Liver (tissue), 7 donors: ENCODE measurements at regions not wholly inside any gene's neighbourhood (a gene's known extent, or its start where the extent isn't known, plus 50 kb on each side); places are given as distances from the start of the nearest gene placed in this dataset.

ENCODE experiments used
- DNase-seq: peaks from one replicate; pipeline ENCODE4 v3.0.0-alpha.2; 2017; ENCODE audit warnings: low spot score
- H3K27ac ChIP-seq, 2 donors: one replicate each; pipeline ENCODE4 v1.7.0; 2013; ENCODE audit warnings: inconsistent platforms in 2 of 2, low read length in 2 of 2, control low read depth in 1 of 2, low read depth in 1 of 2, mild to moderate bottlenecking in 1 of 2
- H3K27me3 ChIP-seq, 4 donors: one replicate each; pipeline versions ENCODE4 v1.6.1 to v1.7.0; 2013; ENCODE audit warnings: low read length in 3 of 4, inconsistent platforms in 1 of 4, mild to moderate bottlenecking in 1 of 4, moderate library complexity in 1 of 4; ENCODE audit not compliant: control insufficient read depth in 4 of 4, insufficient read depth in 4 of 4
- H3K36me3 ChIP-seq, 4 donors: one replicate each; pipeline versions ENCODE4 v1.6.1 to v1.7.0; 2013; ENCODE audit warnings: low read length in 3 of 4, mild to moderate bottlenecking in 3 of 4, low read depth in 1 of 4, moderate library complexity in 1 of 4; ENCODE audit not compliant: control insufficient read depth in 4 of 4, insufficient read depth in 3 of 4
- H3K4me1 ChIP-seq, 4 donors: one replicate each; pipeline versions ENCODE4 v1.6.1 to v1.7.0; 2013; ENCODE audit warnings: low read length in 3 of 4, mild to moderate bottlenecking in 3 of 4, moderate library complexity in 1 of 4; ENCODE audit not compliant: control insufficient read depth in 4 of 4, insufficient read depth in 4 of 4
- H3K4me3 ChIP-seq, 3 donors: one replicate each; pipeline versions ENCODE4 v1.6.1 to v1.7.0; 2013; ENCODE audit warnings: low read length in 3 of 3, control low read depth in 1 of 3, low read depth in 1 of 3, mild to moderate bottlenecking in 1 of 3
- H3K9ac ChIP-seq, 2 donors: one replicate each; pipeline ENCODE4 v1.7.0; 2013; ENCODE audit warnings: low read length in 2 of 2, mild to moderate bottlenecking in 2 of 2, moderate library complexity in 2 of 2, control low read depth in 1 of 2, low read depth in 1 of 2
- H3K9me3 ChIP-seq, 4 donors: one replicate each; pipeline versions ENCODE4 v1.6.1 to v1.7.0; 2013; ENCODE audit warnings: low read length in 3 of 4; ENCODE audit not compliant: control insufficient read depth in 4 of 4
- EGR1 ChIP-seq, 2 donors: IDR thresholded peaks; 2 replicates each; pipeline ENCODE4 v1.6.1; 2016 to 2018; ENCODE audit warnings: antibody characterized with exemption in 2 of 2, low read depth in 2 of 2
- FOXA1 ChIP-seq: IDR thresholded peaks from 2 replicates; pipeline ENCODE4 v1.6.1; 2016; ENCODE audit warnings: antibody characterized with exemption
- FOXA2 ChIP-seq: IDR thresholded peaks from 2 replicates; pipeline ENCODE4 v1.6.1; 2016; ENCODE audit warnings: antibody characterized with exemption
- GABPA ChIP-seq, 2 donors: IDR thresholded peaks in 1 of 2; conservative IDR thresholded peaks in 1 of 2; 2 replicates each; pipeline ENCODE4 v1.6.1; 2016; ENCODE audit warnings: antibody characterized with exemption in 2 of 2, mild to moderate bottlenecking in 1 of 2, moderate library complexity in 1 of 2
- HNF4A ChIP-seq, 2 donors: conservative IDR thresholded peaks; 2 replicates each; pipeline ENCODE4 v1.6.1; 2016; ENCODE audit warnings: antibody characterized with exemption in 2 of 2, mild to moderate bottlenecking in 2 of 2
- JUND ChIP-seq, 2 donors: IDR thresholded peaks; 2 replicates each; pipeline ENCODE4 v1.6.1; 2016; ENCODE audit warnings: antibody characterized with exemption in 2 of 2
- MAX ChIP-seq: IDR thresholded peaks from 2 replicates; pipeline ENCODE4 v1.6.1; 2016; ENCODE audit warnings: antibody characterized with exemption
- RAD21 ChIP-seq, 2 donors: IDR thresholded peaks; 2 replicates each; pipeline ENCODE4 v1.6.1; 2016; ENCODE audit warnings: antibody characterized with exemption in 2 of 2, mild to moderate bottlenecking in 2 of 2
- REST ChIP-seq: IDR thresholded peaks from 2 replicates; pipeline ENCODE4 v1.6.1; 2016; ENCODE audit warnings: antibody characterized with exemption, mild to moderate bottlenecking
- RXRA ChIP-seq, 2 donors: IDR thresholded peaks; 2 replicates each; pipeline ENCODE4 v1.6.1; 2017 to 2018; ENCODE audit warnings: antibody characterized with exemption in 2 of 2, mild to moderate bottlenecking in 1 of 2
- SP1 ChIP-seq: IDR thresholded peaks from 2 replicates; pipeline ENCODE4 v1.6.1; 2018; ENCODE audit warnings: antibody characterized with exemption, mild to moderate bottlenecking
- TAF1 ChIP-seq: conservative IDR thresholded peaks from 2 replicates; pipeline ENCODE4 v1.6.1; 2016; ENCODE audit warnings: antibody characterized with exemption, mild to moderate bottlenecking
- ZBTB33 ChIP-seq: IDR thresholded peaks from 2 replicates; pipeline ENCODE4 v1.6.1; 2016; ENCODE audit warnings: antibody characterized with exemption
- WGBS: extraction: QIAGEN DNeasy Blood & Tissue Kit; methylation state at CpG from one replicate; pipeline ENCODE4 v1.1.7; 2013; 5-methylcytosine and 5-hydroxymethylcytosine counted together
- donor health status: healthy.
- donor health status: healthy.
- donor health status: healthy.
- donor health status: healthy.

DNA sequence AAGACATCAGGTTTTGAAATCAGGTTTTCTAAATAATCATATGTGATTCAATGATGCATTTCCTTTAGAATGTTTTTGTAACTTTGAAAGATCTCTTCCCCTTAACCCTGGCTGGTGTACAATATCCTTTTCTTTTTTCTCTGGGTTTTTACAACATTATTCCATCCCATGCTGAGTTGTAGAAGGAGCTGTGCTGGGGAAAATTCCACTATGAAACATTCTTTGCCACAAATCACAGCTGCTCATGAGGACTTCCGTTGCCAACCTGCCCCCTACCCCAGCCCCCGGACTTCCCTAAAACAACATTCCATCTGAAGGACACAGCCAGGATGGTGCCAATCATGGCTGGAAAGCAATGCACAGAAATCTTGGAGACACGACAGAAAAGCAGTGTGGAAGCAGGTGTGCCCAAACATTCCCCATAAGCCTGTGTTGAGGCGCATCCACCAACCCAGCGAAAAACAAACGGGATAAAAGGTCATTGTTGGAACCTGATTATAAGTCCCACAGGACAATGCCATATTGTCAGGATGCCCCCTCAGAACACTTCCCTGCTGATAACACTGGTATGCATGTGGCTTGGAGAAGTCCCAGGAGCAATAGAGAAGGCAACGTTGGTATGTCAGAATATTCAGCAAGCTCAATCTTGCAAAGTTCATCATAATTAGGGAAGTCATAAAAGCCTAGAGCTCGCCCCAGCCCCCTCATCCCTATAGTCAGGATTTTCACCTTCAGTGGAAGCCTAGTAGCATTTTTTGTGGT lies 475.0 kb downstream of the HS3ST3B1 start:
- WGBS = 63% methylated on average over 8 of the region's 8 CpGs
- H3K9me3 ChIP-seq = no peaks in the 10 kb centered on the region
- H3K36me3 ChIP-seq = no peaks in the 10 kb centered on the region
- H3K27ac ChIP-seq = no peak overlapping the region
- TF ChIP-seq REST (no peak), TAF1 (no peak), FOXA2 (no peak), HNF4A (conservative IDR thresholded peaks at IDR 0.05) (no peak), RXRA (IDR thresholded peaks at IDR 0.05) (no peak), FOXA1 (no peak), ZBTB33 (no peak), GABPA (IDR thresholded peaks at IDR 0.05 in 1 of 2, conservative IDR thresholded peaks at IDR 0.05 in 1 of 2) (no peak)
- DNase-seq = no peak
- H3K27me3 ChIP-seq = no peaks in the 10 kb centered on the region
- H3K4me3 ChIP-seq = no peak overlapping the region
- no peak overlapping the region for H3K9ac ChIP-seq
- H3K4me1 ChIP-seq = no peaks in the 10 kb centered on the region

GRCh38 chr17:14774774-14775173 lies 473.9 kb downstream of the HS3ST3B1 start:
- 95% methylated on average over 1 of the region's 1 CpG for WGBS
- H3K27ac ChIP-seq = no peak overlapping the region
- TF ChIP-seq JUND (IDR thresholded peaks at IDR 0.05) (no peak), EGR1 (IDR thresholded peaks at IDR 0.05; ENCODE audit: low read depth in 2 of 2) (no peak), REST (no peak), MAX (no peak), RAD21 (IDR thresholded peaks at IDR 0.05) (no peak), GABPA (IDR thresholded peaks at IDR 0.05 in 1 of 2, conservative IDR thresholded peaks at IDR 0.05 in 1 of 2) (no peak), SP1 (no peak), TAF1 (no peak)
- no peaks in the 10 kb centered on the region for H3K36me3 ChIP-seq
- H3K27me3 ChIP-seq = no peaks in the 10 kb centered on the region
- no peaks in the 10 kb centered on the region for H3K4me1 ChIP-seq
- H3K9me3 ChIP-seq = no peaks in the 10 kb centered on the region
- H3K4me3 ChIP-seq = no peak overlapping the region
- H3K9ac ChIP-seq = no peak overlapping the region
- DNase-seq = no peak
